Motor neuron (in vitro differentiated cells): ENCODE measurements at regions not wholly inside any gene's neighbourhood (a gene's known extent, or its start where the extent isn't known, plus 50 kb on each side); places are given as distances from the start of the nearest gene placed in this dataset.

Source experiments
- ATAC-seq, 8 experiments: fragments of 200-7000 bp; cut with Tn5 transposase; replicated peaks in 6 of 8; 2 replicates each; pipeline ENCODE4 v1.8.0; 2021; ENCODE audit warnings: mild to moderate bottlenecking in 8 of 8, moderate library complexity in 8 of 8
- H3K27ac ChIP-seq, 2 donors: fragments of 250-450 bp; sonication (Bioruptor Pico); 2 replicates each; pipeline ENCODE4 v1.9.0; 2021; ENCODE audit warnings: antibody characterized with exemption in 2 of 2, mild to moderate bottlenecking in 2 of 2, moderate library complexity in 1 of 2
- H3K4me1 ChIP-seq, 2 donors: fragments of 250-450 bp; sonication (Bioruptor Pico); replicated peaks in 1 of 2; 2 replicates each; pipeline ENCODE4 v1.6.1; 2021; ENCODE audit warnings: antibody characterized with exemption in 2 of 2, mild to moderate bottlenecking in 2 of 2, moderate library complexity in 1 of 2
- H3K4me3 ChIP-seq, 5 donors: fragments of 250-450 bp; sonication (Bioruptor Pico); 2 replicates each; pipeline ENCODE4 v1.9.0; 2021; ENCODE audit warnings: antibody characterized with exemption in 5 of 5, mild to moderate bottlenecking in 5 of 5, moderate library complexity in 4 of 5
- WGBS, 10 experiments: fragments of 450-650 bp; shearing (Covaris generic); methylation state at CpG; one replicate each; pipeline ENCODE4 v1.0.0; 2022; 5-methylcytosine and 5-hydroxymethylcytosine counted together
- in situ Hi-C, 9 experiments: fragments of 400-800 bp; cut with MboI; loops; one replicate each; pipeline ENCODE4 v1.15.0; 2021; ENCODE audit warnings: low sequenced_read_pairs in 9 of 9, low pct_unique_long_range_greater_than_20kb in 2 of 9; ENCODE audit not compliant: unreplicated experiment in 9 of 9

DNA sequence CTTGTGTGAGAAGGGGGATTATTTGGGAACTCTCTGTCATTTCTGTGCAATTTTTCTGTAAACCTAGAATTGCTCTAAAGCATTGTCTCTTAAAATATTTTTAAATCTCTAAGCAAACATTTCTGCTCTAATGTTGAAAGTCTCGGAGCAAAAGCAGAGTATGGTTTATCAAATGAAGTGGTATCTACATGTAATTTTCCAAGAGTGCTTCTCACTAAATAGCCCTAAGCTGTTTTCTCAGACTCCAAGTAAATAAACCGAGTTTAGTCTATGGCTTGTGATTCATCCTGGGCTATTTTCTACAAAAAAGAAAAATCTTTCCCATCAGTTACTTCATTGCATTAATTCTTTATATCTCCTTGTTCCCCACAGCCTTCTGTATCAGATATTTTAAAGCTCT is 90.8 kb downstream of the METTL4 start:
- Histone ChIP-seq H3K4me1 (no peaks in the 10 kb centered on the region), H3K4me3 (no peak overlapping the region), H3K27ac (no peak overlapping the region)
- 50 to 100% (median 76%) methylated on average over 1 to 2 of the region's 2 CpGs for WGBS, 10 experiments
- in situ Hi-C loops: loop anchor here in 2 of 9 experiments (25.0 kb wide), 1 partner anchor 93 kb away; no protein-coding TSS in a partner anchor
- ATAC-seq: no peak

GRCh38 chr18:2482706-2483475 is 88.4 kb downstream of the METTL4 start:
- in situ Hi-C loops: loop anchor here in 2 of 9 experiments (25.0 kb wide), 1 partner anchor 96 kb away; no protein-coding TSS in a partner anchor
- Histone ChIP-seq H3K27ac (no peak overlapping the region), H3K4me3 (no peak overlapping the region), H3K4me1 (no peaks in the 10 kb centered on the region)
- WGBS, 10 experiments: 50 to 100% (median 100%) methylated on average over 1 to 2 of the region's 2 CpGs; no CpG with 5 or more reads in 3 of the 10 experiments
- no peak for ATAC-seq

GRCh38 chr18:2485983-2486382 is 85.3 kb downstream of the METTL4 start:
- Histone ChIP-seq H3K27ac (no peak overlapping the region), H3K4me3 (no peak overlapping the region), H3K4me1 (no peaks in the 10 kb centered on the region)
- 50 to 100% (median 90%) methylated on average over 1 of the region's 1 CpG; no CpG with 5 or more reads in 3 of the 10 experiments for WGBS, 10 experiments
- peak in 1 of 8 experiments; percentile 39 for ATAC-seq
- in situ Hi-C loops: loop anchor here in 2 of 9 experiments (25.0 kb wide), 1 partner anchor 99 kb away; no protein-coding TSS in a partner anchor

GRCh38 chr18:2486426-2486825 is 84.9 kb downstream of the METTL4 start:
- in situ Hi-C loops: loop anchor here in 2 of 9 experiments (25.0 kb wide), 1 partner anchor 99 kb away; no protein-coding TSS in a partner anchor
- no peak for ATAC-seq
- Histone ChIP-seq H3K4me3 (no peak overlapping the region), H3K27ac (no peak overlapping the region), H3K4me1 (no peaks in the 10 kb centered on the region)
- WGBS, 10 experiments: 8 to 82% (median 61%) methylated on average over 1 to 4 of the region's 4 CpGs; no CpG with 5 or more reads in 1 of the 10 experiments
